AG04449 (cell line): ENCODE measurements at regions not wholly inside any gene's neighbourhood (a gene's known extent, or its start where the extent isn't known, plus 50 kb on each side); places are given as distances from the start of the nearest gene placed in this dataset.
A peak's percentile ranks its signal among the peaks of the same experiment; 100 is the strongest.

Experiments used
- CTCF ChIA-PET: fragments of 350-600 bp; formaldehyde crosslinking; extraction: SDS; loops from one replicate; lab custom pipeline; 2021; ENCODE audit warnings: antibody characterized with exemption; lab: Yijun Ruan, JAX
- POLR2A ChIA-PET: fragments of 400-600, 350-600 bp; formaldehyde crosslinking; extraction: SDS; loops from one replicate; lab custom pipeline; 2020; ENCODE audit warnings: antibody characterized with exemption, inconsistent platforms; lab: Yijun Ruan, JAX
- DNase-seq: peaks from one replicate; pipeline ENCODE4 v3.0.0-alpha.2; 2010; ENCODE audit warnings: low read depth, low spot score
- H3K4me3 ChIP-seq: 2 replicates; pipeline ENCODE4 v1.5.1; 2011; ENCODE audit warnings: low read depth, mild to moderate bottlenecking, control low read depth, low read length
- CTCF ChIP-seq: IDR thresholded peaks from one replicate; pipeline ENCODE4 v1.5.1; 2011; ENCODE audit warnings: mild to moderate bottlenecking, moderate library complexity, low read length, control low read depth, inconsistent platforms; ENCODE audit not compliant: insufficient read depth; ENCODE audit errors: missing control alignments

DNA sequence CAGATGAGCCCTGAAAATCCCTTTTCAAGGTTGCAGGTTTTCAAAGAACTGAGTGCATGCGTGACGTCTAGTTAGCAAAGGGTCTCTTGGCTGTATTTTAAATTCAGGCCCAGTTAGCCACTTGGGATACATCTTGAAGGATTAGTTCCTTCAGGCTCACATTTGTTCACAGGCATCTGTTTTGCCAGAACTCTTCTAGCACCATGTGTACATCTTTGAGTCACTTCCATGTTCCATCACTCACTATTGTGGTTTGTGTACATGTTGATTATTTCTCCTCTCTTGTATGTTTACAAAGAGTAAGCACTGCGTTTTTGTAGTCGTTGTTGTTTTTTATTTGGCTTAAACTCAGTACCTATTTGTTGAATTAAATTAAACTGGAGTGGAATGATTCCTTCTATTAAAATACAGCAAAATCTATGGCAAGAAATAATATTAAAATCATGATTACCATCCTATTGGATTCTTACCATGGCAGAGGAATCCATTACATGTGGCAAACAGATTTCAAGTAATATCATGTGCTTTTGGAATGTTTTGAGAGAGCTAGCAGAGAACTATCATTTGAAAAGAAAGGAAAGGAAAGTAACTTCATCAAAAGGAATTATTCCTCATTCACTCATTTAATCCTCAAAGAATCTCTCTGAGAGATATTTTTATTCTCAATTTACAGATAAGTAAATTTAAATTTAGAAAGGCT, 438.9 kb upstream of the FAR2 start:
- H3K4me3 ChIP-seq, result no peak overlapping the region
- no peak for DNase-seq
- TF ChIP-seq CTCF, result no peak
- POLR2A ChIA-PET, result no interaction called here
- CTCF ChIA-PET, result no interaction called here

DNA sequence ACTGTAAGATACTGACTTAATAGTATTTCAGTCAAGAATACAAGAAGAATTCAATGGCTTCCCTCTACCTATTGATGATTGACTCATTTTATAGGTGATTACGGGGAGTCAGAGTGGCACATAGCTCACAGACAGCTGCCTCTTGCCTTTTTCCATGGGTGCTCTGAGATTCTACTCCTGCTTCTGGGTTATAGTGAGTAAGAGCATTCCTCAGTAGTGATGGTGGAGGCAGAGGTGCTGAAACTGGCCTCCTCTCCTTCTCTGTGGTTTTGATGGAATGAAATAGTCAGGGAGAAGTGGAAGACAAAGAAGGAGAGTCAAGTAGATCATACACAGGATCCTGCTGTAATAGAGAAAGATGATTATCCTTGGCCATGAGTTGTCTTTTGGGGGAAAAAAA, 438.2 kb upstream of the FAR2 start:
- CTCF ChIA-PET, result no interaction called here
- POLR2A ChIA-PET, result no interaction called here

DNA sequence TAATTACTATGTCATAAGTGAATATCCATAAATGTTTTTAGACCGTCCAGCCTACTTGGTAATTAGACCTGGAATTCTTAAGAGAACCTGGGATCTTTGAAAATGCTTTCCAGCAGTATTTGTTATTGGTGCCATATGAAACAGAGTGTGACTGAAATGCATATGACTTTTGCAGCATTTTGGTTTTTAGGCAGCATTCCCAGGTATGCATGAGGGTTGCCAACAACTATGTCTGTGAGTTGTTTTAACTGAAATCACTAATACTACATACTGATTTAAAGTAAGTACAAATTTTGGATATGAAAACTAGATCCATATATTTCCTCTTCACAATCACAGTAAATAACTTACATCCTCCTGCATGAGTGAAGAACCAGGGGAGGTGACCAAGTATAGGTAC, 437.7 kb upstream of the FAR2 start:
- TF ChIP-seq CTCF, result no peak
- no peak for DNase-seq
- CTCF ChIA-PET, result interaction anchor here (0.6 kb wide), 1 partner anchor 455 kb away, joined by 3 read pairs; no protein-coding TSS in a partner anchor
- POLR2A ChIA-PET, result no interaction called here
- H3K4me3 ChIP-seq, result no peak overlapping the region

More for the DNA sequence above, 438.2 kb upstream of the FAR2 start:
- H3K4me3 ChIP-seq, result no peak overlapping the region
- DNase-seq, result peak; percentile 79
- no peak for TF ChIP-seq CTCF

DNA sequence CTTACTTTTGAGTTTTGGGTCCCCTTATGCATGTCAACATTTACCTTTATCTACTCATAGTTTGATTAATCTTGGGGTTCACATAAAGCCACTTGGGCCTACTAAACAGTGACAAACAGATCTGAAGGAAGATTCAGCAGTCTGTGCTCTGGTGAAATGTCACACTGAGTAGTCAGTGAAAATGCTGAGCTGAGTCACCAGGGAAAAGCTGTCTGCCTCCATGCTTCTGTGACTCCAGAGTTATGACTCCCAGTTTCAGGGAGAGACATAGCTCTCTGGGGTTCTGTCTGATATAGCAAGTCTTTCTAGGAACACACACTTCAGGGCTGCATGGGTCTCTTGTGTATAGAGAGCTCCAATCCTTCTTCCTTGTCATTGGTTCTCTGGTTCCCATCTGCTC, 406.3 kb upstream of the FAR2 start:
- no peak for TF ChIP-seq CTCF
- DNase-seq, result no peak
- ChIA-PET CTCF (no interaction called here), POLR2A (no interaction called here)
- H3K4me3 ChIP-seq, result no peak overlapping the region

DNA sequence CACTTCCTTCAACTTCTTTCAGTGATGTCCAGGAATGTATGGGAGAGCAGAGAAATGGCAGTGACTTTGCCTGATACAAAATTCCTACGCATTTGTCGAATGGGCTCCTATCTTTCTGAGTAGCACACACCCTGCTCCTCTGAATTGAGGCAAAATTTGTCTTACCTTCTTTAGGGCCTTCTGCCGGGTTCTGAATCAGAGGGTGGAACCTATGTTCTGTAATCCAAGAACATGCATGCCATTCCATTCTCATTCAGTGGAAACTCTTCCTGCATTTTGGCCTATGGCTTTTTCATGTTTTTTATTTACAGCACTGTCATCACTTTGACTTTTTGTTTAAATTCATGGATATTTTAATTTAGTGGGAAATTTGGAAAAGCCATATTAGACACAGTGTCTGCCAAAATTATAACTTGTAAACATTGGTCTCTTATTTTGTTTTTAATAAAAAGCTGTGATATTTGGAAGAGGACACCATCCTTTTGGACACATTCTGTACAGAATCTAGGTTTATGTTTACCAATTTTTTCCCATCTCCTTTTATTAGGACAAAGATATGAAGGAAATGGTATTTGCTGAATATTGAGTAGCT, 402.2 kb upstream of the FAR2 start:
- ChIA-PET CTCF (no interaction called here), POLR2A (no interaction called here)
- no peak for TF ChIP-seq CTCF
- H3K4me3 ChIP-seq, result no peak overlapping the region
- DNase-seq, result no peak

DNA sequence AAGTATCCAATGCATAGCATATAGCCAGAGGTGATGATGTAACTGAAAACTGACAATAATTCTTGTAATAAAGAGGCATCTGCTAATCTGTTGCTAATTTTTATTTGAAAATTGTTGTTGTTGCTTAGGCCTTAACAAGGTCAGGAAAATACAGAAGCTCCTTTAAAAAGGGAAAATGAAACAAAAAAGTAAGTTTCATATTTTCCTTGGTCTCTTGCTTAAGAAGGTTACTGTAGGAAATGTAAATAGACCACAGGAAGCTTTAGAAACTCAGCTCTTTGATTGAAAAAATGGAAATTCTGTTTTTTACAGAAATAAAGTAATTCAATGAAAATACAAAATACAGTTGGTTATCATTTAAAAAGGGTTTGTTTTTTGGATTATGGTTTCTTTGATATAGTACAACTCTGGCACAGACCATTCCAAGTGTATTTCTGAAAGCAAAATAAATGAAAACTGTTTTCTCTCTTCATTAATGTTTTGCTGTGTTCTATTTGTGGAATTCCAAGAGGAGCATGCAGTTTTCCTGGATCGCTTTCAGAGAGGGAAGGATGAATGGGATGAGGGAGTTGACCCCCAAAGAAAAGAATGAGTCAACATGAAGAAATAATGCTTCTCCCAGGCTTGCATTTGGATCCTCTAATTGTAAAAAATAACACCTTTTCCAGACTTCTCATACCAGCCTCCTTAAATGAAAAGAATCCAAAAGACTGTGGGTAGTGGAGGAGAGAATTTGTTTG, 398.0 kb upstream of the FAR2 start:
- TF ChIP-seq CTCF, result no peak
- no peak overlapping the region for H3K4me3 ChIP-seq
- no peak for DNase-seq
- ChIA-PET POLR2A (no interaction called here), CTCF (no interaction called here)
